Stomach (tissue), 8 donors: ENCODE measurements at regions not wholly inside any gene's neighbourhood (a gene's known extent, or its start where the extent isn't known, plus 50 kb on each side); places are given as distances from the start of the nearest gene placed in this dataset.

ENCODE experiments used
- DNase-seq, 2 donors: peaks; one replicate each; pipeline versions ENCODE4 v3.0.0 to v3.0.0-alpha.2; 2013 to 2019
- H3K27ac ChIP-seq, 5 donors: fragments of 200-600 bp in 4 of 5; sonication (generic) in 4 of 5; one replicate each; pipeline ENCODE4 v1.5.1; 2013 to 2019; ENCODE audit warnings: mild to moderate bottlenecking in 1 of 5, moderate library complexity in 1 of 5
- H3K27me3 ChIP-seq, 3 donors: fragments of 200-600 bp; sonication (generic); one replicate each; pipeline ENCODE4 v1.5.1; 2017 to 2019; ENCODE audit warnings: mixed run types in 1 of 3
- H3K36me3 ChIP-seq, 4 donors: fragments of 200-600 bp; sonication (generic); 1 replicate in 3 of 4; 2 replicates in 1 of 4; pipeline ENCODE4 v1.5.1; 2016 to 2019
- H3K4me1 ChIP-seq, 4 donors: fragments of 200-600 bp; sonication (generic); one replicate each; pipeline ENCODE4 v1.5.1; 2016 to 2019
- H3K4me3 ChIP-seq, 4 donors: fragments of 200-600 bp; sonication (generic) in 3 of 4; one replicate each; pipeline ENCODE4 v1.5.1; 2016 to 2019; ENCODE audit warnings: mild to moderate bottlenecking in 1 of 4
- H3K9me3 ChIP-seq, 4 donors: fragments of 200-600 bp; sonication (generic); one replicate each; pipeline ENCODE4 v1.5.1; 2016 to 2019
- CTCF ChIP-seq, 7 experiments: fragments of 450-650 bp in 4 of 7; fragments of 200-600 bp in 3 of 7; sonication (generic) in 3 of 7; IDR thresholded peaks; one replicate each; pipeline ENCODE4 v1.5.1; 2016 to 2019; ENCODE audit warnings: antibody characterized with exemption in 7 of 7, control low read depth in 2 of 7, mild to moderate bottlenecking in 1 of 7
- EP300 ChIP-seq: sonication (generic); formaldehyde crosslinking; IDR thresholded peaks from one replicate; pipeline ENCODE4 v1.6.1; 2017; ENCODE audit warnings: antibody characterized with exemption
- POLR2A ChIP-seq, 4 donors: fragments of 450-650 bp; IDR thresholded peaks; one replicate each; pipeline ENCODE4 v1.6.1; 2016; ENCODE audit warnings: antibody characterized with exemption in 4 of 4, control low read depth in 2 of 4, mild to moderate bottlenecking in 1 of 4, moderate library complexity in 1 of 4
- POLR2AphosphoS5 ChIP-seq, 3 donors: sonication (generic); formaldehyde crosslinking; IDR thresholded peaks; one replicate each; pipeline ENCODE4 v1.6.1; 2016; ENCODE audit warnings: antibody characterized with exemption in 3 of 3
- WGBS, 5 donors: extraction: QIAGEN DNeasy Blood & Tissue Kit in 3 of 5; methylation state at CpG; one replicate each; pipeline versions ENCODE4 v1.1.5 to v1.1.7; 2013 to 2018; 5-methylcytosine and 5-hydroxymethylcytosine counted together
- intact Hi-C: fragments of 100-400 bp; cut with DNase I; formaldehyde crosslinking; loops from one replicate; pipeline ENCODE4 v1.15.1; 2023; ENCODE audit warnings: low total_unique reads
- donor health status: healthy with polysubstance abuse.
- donor health status: Bipolar disorder and iron deficiency.
- donor health status: healthy.

- Histone ChIP-seq H3K27me3 (no peaks in the 10 kb centered on the region), H3K27ac (no peak overlapping the region), H3K36me3 (no peaks in the 10 kb centered on the region), H3K4me3 (no peak overlapping the region), H3K4me1 (peaks cover 17 to 34% (median 28%) of the 10 kb centered on the region in 4 donors), H3K9me3 (no peaks in the 10 kb centered on the region)
- intact Hi-C loops, result no loop called here
- 79 to 90% (median 89%) methylated on average over 3 to 11 of the region's 11 CpGs for WGBS, 5 donors
- DNase-seq, result peak in 1 of 2 donors; percentile 7
- TF ChIP-seq EP300 (no peak), POLR2A (IDR thresholded peaks at IDR 0.05) (no peak), POLR2AphosphoS5 (IDR thresholded peaks at IDR 0.05) (no peak), CTCF (IDR thresholded peaks at IDR 0.05) (no peak)
Measured at GRCh38 chr6:170131351-170131750, 159.5 kb downstream of the DLL1 start.

- Histone ChIP-seq H3K36me3 (no peaks in the 10 kb centered on the region), H3K27me3 (no peaks in the 10 kb centered on the region), H3K4me3 (no peak overlapping the region), H3K27ac (no peak overlapping the region), H3K4me1 (peaks cover 17 to 34% (median 28%) of the 10 kb centered on the region in 4 donors), H3K9me3 (no peaks in the 10 kb centered on the region)
- peak in 1 of 2 donors; percentile 23 for DNase-seq
- intact Hi-C loops, result no loop called here
- no peak for TF ChIP-seq POLR2AphosphoS5 (IDR thresholded peaks at IDR 0.05)
- TF ChIP-seq POLR2A (IDR thresholded peaks at IDR 0.05), result no peak
- no peak for TF ChIP-seq EP300
- no peak for TF ChIP-seq CTCF (IDR thresholded peaks at IDR 0.05)
- 76 to 97% (median 84%) methylated on average over 9 of the region's 9 CpGs for WGBS, 5 donors
Measured at GRCh38 chr6:170130771-170131241, 160.1 kb downstream of the DLL1 start.

GRCh38 chr6:170130201-170130621 is 160.7 kb downstream of the DLL1 start:
- Histone ChIP-seq H3K27me3 (no peaks in the 10 kb centered on the region), H3K4me1 (peaks cover 17 to 34% (median 28%) of the 10 kb centered on the region in 4 donors), H3K27ac (no peak overlapping the region), H3K36me3 (no peaks in the 10 kb centered on the region), H3K9me3 (no peaks in the 10 kb centered on the region), H3K4me3 (no peak overlapping the region)
- intact Hi-C loops, result no loop called here
- no peak for DNase-seq
- WGBS, 5 donors, result 49 to 81% (median 67%) methylated on average over 14 to 15 of the region's 15 CpGs
- TF ChIP-seq CTCF (IDR thresholded peaks at IDR 0.05) (no peak), EP300 (no peak), POLR2AphosphoS5 (IDR thresholded peaks at IDR 0.05) (no peak), POLR2A (IDR thresholded peaks at IDR 0.05) (no peak)

- H3K27me3 ChIP-seq, result no peaks in the 10 kb centered on the region
- H3K9me3 ChIP-seq, result no peaks in the 10 kb centered on the region
- peaks cover 17 to 35% (median 28%) of the 10 kb centered on the region in 4 donors for H3K4me1 ChIP-seq
- TF ChIP-seq POLR2A (IDR thresholded peaks at IDR 0.05) (no peak), POLR2AphosphoS5 (IDR thresholded peaks at IDR 0.05) (no peak), EP300 (no peak), CTCF (IDR thresholded peaks at IDR 0.05) (no peak)
- no peak overlapping the region for H3K4me3 ChIP-seq
- intact Hi-C loops, result no loop called here
- peak; percentile 82 to 94 for DNase-seq
- H3K27ac ChIP-seq, result no peak overlapping the region
- 20 to 29% (median 24%) methylated on average over 14 of the region's 14 CpGs for WGBS, 5 donors
- no peaks in the 10 kb centered on the region for H3K36me3 ChIP-seq
Measured at GRCh38 chr6:170129691-170130171, 161.1 kb downstream of the DLL1 start.
